Loucy (cell line): ENCODE measurements at regions not wholly inside any gene's neighbourhood (a gene's known extent, or its start where the extent isn't known, plus 50 kb on each side); places are given as distances from the start of the nearest gene placed in this dataset.

Experiments
- H2AFZ ChIP-seq: fragments of 200-600 bp; sonication (generic); 2 replicates; pipeline ENCODE4 v1.6.0; 2016; ENCODE audit warnings: antibody characterized with exemption, mild to moderate bottlenecking, low read length, moderate library complexity
- H3F3A ChIP-seq: fragments of 200-600 bp; 2 replicates; pipeline ENCODE4 v1.6.0; 2016; ENCODE audit warnings: antibody characterized with exemption, low read depth, mild to moderate bottlenecking
- H3K27me3 ChIP-seq: fragments of 200-600 bp; sonication (generic); 2 replicates; pipeline ENCODE4 v1.6.1; 2014; ENCODE audit warnings: low read length, mild to moderate bottlenecking; ENCODE audit not compliant: insufficient read depth, poor library complexity, severe bottlenecking
- H3K36me3 ChIP-seq: fragments of 200-600 bp; sonication (generic); 2 replicates; pipeline ENCODE4 v1.6.1; 2016; ENCODE audit warnings: low read length; ENCODE audit not compliant: insufficient read depth
- H3K4me1 ChIP-seq: fragments of 200-600 bp; sonication (generic); 2 replicates; pipeline ENCODE4 v1.5.1; 2014; ENCODE audit warnings: low read length, mild to moderate bottlenecking; ENCODE audit not compliant: insufficient read depth, poor library complexity, severe bottlenecking
- H3K4me2 ChIP-seq: fragments of 200-600 bp; sonication (generic); 2 replicates; pipeline ENCODE4 v1.6.0; 2014; ENCODE audit warnings: antibody characterized with exemption, low read length, low read depth, mild to moderate bottlenecking; ENCODE audit not compliant: poor library complexity, severe bottlenecking
- H3K4me3 ChIP-seq: fragments of 200-600 bp; sonication (generic); 2 replicates; pipeline ENCODE4 v1.5.1; 2014; ENCODE audit warnings: low read length, mild to moderate bottlenecking, mixed read lengths; ENCODE audit not compliant: poor library complexity, severe bottlenecking
- H3K79me2 ChIP-seq: fragments of 200-600 bp; sonication (generic); 2 replicates; pipeline ENCODE4 v1.6.1; 2014; ENCODE audit warnings: low read length; ENCODE audit not compliant: insufficient read depth
- H3K9ac ChIP-seq: fragments of 200-600 bp; sonication (generic); 2 replicates; pipeline ENCODE4 v1.6.0; 2014; ENCODE audit warnings: mild to moderate bottlenecking, low read depth, low read length, moderate library complexity; ENCODE audit not compliant: poor library complexity, severe bottlenecking
- H3K9me2 ChIP-seq: fragments of 200-600 bp; sonication (generic); replicated peaks from 2 replicates; pipeline ENCODE4 v1.6.1; 2016; ENCODE audit warnings: low read depth, low read length, mixed read lengths
- H3K9me3 ChIP-seq: fragments of 200-600 bp; sonication (generic); 2 replicates; pipeline ENCODE4 v1.6.1; 2014; ENCODE audit warnings: mild to moderate bottlenecking, antibody characterized with exemption, low read length, low read depth; ENCODE audit not compliant: insufficient read depth
- H4K20me1 ChIP-seq: fragments of 200-600 bp; sonication (generic); 2 replicates; pipeline ENCODE4 v1.6.0; 2014; ENCODE audit warnings: antibody characterized with exemption, low read length, mild to moderate bottlenecking; ENCODE audit not compliant: insufficient read depth, poor library complexity, severe bottlenecking
- EZH2phosphoT487 ChIP-seq: fragments of 200-600 bp; IDR thresholded peaks from 2 replicates; pipeline ENCODE4 v1.6.1; 2018; ENCODE audit warnings: antibody characterized with exemption, mild to moderate bottlenecking, moderate library complexity, borderline replicate concordance
- TF ChIP-seq, protein P1 (sequence below): fragments of 200-600 bp; sonication (generic); conservative IDR thresholded peaks from 2 replicates; pipeline ENCODE4 v1.5.1; 2014; ENCODE audit warnings: mild to moderate bottlenecking, antibody characterized with exemption, low read length

DNA sequence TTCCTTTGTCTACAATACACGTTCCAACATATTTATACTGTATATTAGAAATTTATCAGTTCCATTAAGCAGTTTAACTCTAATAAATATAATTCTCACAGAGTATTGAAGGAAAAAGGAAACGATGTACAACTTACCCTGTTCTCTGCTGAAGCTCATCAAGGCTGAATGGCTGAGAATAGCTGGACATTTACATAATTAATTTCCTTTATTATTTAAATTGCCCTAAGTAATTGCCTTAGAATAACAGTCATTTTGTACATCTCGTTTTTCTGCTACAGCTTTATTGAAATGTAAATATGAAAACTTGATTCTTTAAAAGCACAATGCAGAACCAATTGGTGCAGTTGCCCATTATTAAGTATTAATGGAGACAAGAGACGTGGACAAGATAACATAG lies 648.3 kb upstream of the ATXN8OS start:
- no peaks in the 10 kb centered on the region for H3K27me3 ChIP-seq
- H3F3A ChIP-seq = no peaks in the 10 kb centered on the region
- no peaks in the 10 kb centered on the region for H3K79me2 ChIP-seq
- no peaks in the 10 kb centered on the region for H3K4me1 ChIP-seq
- H3K36me3 ChIP-seq = no peaks in the 10 kb centered on the region
- no peaks in the 10 kb centered on the region for H3K9me2 ChIP-seq
- no peak overlapping the region for H3K4me3 ChIP-seq
- H4K20me1 ChIP-seq = no peaks in the 10 kb centered on the region
- H2AFZ ChIP-seq = no peak overlapping the region
- H3K4me2 ChIP-seq = no peak overlapping the region
- no peak overlapping the region for H3K9ac ChIP-seq
- no peaks in the 10 kb centered on the region for H3K9me3 ChIP-seq
- TF ChIP-seq, protein P1, sequence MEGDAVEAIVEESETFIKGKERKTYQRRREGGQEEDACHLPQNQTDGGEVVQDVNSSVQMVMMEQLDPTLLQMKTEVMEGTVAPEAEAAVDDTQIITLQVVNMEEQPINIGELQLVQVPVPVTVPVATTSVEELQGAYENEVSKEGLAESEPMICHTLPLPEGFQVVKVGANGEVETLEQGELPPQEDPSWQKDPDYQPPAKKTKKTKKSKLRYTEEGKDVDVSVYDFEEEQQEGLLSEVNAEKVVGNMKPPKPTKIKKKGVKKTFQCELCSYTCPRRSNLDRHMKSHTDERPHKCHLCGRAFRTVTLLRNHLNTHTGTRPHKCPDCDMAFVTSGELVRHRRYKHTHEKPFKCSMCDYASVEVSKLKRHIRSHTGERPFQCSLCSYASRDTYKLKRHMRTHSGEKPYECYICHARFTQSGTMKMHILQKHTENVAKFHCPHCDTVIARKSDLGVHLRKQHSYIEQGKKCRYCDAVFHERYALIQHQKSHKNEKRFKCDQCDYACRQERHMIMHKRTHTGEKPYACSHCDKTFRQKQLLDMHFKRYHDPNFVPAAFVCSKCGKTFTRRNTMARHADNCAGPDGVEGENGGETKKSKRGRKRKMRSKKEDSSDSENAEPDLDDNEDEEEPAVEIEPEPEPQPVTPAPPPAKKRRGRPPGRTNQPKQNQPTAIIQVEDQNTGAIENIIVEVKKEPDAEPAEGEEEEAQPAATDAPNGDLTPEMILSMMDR = no peak
- TF ChIP-seq EZH2phosphoT487 = no peak

DNA sequence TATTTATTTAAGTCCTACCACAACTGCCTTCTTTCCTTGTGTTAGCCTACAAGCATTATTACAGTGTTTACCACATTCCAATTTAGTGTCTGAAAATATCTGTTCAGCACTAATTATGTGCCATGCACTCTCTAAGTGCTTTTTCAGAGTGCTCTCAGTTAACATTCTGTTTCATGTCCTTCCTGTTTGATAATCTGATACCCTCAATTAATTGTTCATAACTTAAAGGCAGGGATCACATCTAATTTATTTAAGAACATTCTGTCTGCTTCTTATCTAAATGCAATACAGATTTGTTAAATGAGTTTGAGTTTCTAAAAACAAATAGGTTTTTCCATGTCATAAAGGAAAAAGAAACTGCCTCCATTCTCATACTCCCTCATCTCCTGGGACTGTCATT lies 649.6 kb upstream of the ATXN8OS start:
- no peaks in the 10 kb centered on the region for H3K9me3 ChIP-seq
- TF ChIP-seq, protein P1 = no peak
- TF ChIP-seq EZH2phosphoT487 = no peak
- H3K4me2 ChIP-seq = no peak overlapping the region
- no peaks in the 10 kb centered on the region for H3F3A ChIP-seq
- H3K4me1 ChIP-seq = no peaks in the 10 kb centered on the region
- H3K4me3 ChIP-seq = no peak overlapping the region
- H3K27me3 ChIP-seq = no peaks in the 10 kb centered on the region
- no peak overlapping the region for H3K9ac ChIP-seq
- H4K20me1 ChIP-seq = no peaks in the 10 kb centered on the region
- H3K79me2 ChIP-seq = no peaks in the 10 kb centered on the region
- no peaks in the 10 kb centered on the region for H3K9me2 ChIP-seq
- no peaks in the 10 kb centered on the region for H3K36me3 ChIP-seq
- H2AFZ ChIP-seq = no peak overlapping the region

DNA sequence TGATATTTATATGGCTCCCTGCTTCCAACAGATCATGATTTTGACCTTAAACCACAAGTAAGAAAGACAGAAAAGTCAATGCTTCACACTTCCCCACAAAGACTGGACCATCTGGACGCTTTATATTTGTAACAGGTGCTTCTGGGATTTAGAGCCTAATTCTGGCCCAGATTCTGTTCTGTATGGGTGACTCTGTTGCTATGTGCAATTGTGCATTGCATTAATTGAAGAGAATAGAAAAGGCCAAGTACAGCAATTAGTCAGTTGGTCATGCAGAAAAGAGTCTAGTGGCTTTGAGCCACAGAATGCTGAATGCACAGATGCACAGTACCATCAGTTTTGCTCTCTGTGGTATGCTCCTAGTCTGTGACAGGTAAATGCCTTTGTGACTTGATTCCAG lies 657.4 kb upstream of the ATXN8OS start:
- no peak for TF ChIP-seq EZH2phosphoT487
- TF ChIP-seq, protein P1 = no peak
- no peaks in the 10 kb centered on the region for H3K9me3 ChIP-seq
- no peaks in the 10 kb centered on the region for H3K36me3 ChIP-seq
- H2AFZ ChIP-seq = no peak overlapping the region
- H3K4me2 ChIP-seq = no peak overlapping the region
- no peaks in the 10 kb centered on the region for H3K79me2 ChIP-seq
- no peaks in the 10 kb centered on the region for H4K20me1 ChIP-seq
- no peaks in the 10 kb centered on the region for H3K4me1 ChIP-seq
- no peaks in the 10 kb centered on the region for H3F3A ChIP-seq
- H3K9me2 ChIP-seq = no peaks in the 10 kb centered on the region
- H3K4me3 ChIP-seq = no peak overlapping the region
- no peak overlapping the region for H3K9ac ChIP-seq
- H3K27me3 ChIP-seq = no peaks in the 10 kb centered on the region
